ENCODE measurements at regions not wholly inside any gene's neighbourhood (a gene's known extent, or its start where the extent isn't known, plus 50 kb on each side); places are given as distances from the start of the nearest gene placed in this dataset.
A peak's percentile ranks its signal among the peaks of the same experiment; 100 is the strongest.

DNA sequence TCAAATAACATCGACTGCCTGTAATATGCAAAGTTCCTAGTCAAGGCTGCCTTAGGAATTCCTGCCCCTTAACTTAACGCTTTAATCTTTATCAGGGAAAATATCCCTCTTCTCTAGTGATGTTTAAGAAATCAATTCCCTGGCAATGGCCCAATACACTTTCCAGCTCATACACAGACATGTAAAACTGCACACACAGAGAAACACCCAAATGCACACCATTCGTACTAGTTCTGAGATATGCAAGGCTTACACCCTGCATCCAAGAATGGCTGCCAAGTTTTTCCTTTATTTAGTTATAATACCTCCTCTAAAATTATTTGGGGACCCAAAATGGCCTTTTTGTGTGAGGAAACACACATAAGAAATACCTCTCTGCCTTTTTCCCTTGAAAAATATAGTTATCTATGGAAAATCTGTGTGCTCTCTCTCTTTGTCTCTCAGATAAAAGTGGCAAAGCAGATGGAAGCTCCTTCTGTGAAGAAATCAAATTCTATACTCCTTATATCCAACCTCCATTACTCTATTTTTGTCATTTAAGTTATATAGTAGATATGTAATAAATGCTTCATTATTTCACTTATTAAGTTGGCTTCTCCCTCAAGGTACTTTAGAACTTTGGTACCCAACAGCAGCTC, 120.0 kb upstream of the MDM1 start:
- DNase-seq: no peak

DNA sequence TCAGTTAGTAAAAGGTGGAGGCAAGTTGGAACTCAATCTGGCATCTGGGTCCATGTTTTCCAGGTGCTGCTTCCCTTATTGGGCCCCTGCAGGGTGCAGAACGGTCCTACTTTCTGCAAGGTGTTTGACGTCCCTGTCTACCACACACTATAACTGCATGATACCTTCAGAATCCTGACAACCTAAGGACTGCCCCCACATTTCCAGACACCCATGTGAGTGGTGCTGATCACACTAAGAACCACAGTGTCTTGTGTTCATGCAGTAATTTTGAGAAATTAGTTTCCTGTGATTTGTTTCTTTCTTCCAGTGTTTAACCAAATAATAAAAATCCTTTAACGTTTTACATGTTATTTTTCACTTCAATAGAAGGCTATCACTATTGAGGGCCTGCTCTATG, 121.1 kb upstream of the MDM1 start:
- DNase-seq: no peak

DNA sequence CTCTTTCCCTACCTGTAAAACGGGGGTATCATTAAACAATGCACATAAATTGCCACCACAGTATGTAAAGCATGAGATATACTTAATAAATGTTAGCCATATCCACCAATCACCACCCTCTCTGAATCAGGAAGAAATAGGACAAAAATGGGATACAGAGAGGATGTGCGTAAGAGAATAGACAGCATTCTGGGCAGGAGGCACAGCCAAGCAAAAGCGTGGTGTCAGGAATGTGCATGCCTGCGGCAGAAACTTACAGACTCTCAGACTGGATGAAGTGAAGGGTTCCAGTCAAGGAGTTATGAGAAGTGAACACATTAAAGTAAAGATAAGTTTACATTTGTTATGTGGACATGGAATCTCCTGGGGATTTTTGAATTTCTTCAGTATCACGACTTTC, 121.7 kb upstream of the MDM1 start:
- no peak for DNase-seq

DNA sequence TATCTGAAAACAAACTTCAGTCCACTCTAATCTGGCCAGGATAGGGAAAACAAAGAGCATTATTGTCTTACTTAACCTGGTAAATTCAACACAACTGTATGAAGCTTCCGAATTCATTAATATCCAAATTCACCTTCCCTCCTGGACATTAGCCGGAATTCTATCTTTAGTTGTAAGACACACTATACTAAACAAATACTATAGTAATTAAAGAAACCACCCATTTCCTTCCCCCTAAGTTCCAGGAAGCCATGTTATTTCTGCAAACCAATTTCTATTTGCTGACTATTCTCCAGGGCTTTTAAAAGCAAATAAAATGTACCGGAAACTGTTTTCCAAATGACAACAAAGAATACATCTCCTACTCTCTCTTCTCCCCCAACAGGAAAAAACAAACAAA, 122.7 kb upstream of the MDM1 start:
- no peak for DNase-seq

DNA sequence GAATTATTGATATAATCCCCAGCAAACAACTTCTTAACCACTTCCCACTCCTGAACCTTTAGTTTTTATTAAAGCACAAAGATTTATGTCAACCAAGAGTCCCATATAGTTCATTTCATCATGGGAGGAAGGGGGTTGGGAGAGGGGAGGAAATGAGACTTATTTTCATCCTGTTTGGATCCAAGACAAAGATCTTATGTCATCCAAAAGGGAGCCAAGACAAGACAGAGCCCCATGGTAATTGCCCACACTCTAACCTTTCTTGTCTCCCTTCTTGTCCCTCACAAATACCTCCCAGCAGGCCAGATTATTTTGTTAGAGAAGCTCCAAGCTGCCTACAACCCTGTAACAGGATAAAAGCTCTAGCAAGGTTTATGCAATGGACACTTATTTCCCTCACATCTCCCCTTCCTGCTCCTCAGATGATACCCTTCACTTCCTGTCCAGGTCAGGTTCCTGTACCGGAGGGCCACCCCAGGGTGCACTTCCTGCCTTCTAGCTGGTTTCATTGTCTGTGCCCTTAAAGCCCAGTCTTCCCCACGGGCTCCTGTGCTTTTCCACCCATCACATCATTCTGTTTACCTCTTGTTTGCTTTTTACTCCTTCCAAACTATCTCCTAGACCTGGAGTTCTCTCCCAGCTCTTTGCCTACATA, 123.7 kb upstream of the MDM1 start:
- DNase-seq: peak; percentile 6

DNA sequence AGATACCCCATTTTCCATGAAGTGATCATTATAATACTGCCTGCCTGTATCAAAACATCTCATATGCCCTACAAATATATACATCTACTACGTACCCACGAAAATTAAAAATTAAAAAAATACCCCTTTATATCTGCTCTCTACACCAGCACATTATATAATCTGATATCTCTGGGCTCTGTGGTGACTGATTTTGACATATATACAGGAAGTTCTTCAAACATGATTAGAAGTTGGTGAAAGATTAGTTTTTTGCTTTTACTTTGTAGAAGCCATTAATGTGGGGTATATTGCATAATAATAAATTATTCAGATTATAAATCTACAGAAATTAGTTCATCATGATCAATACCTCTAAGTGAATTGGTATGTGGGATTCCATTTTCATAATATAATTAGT, 126.7 kb upstream of the MDM1 start:
- DNase-seq: no peak

DNA sequence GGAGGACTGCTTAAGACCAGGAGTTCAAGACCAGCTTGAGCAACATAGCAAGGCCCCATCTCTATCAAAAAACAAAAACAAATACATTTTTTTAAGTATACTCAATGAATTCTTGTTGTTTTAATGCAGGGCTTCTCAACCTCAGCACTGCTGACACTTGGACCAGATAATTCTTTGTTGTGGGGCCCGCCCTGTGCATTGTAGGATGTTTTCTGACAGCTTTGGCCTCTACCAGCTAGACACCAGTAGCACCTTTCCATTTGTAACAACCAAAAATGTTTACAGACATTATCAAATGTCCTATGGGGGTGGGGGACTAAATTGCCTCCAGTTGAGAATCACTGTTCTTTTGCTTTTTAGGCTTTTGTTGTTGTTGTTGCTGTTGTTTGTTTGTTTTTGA, 128.1 kb upstream of the MDM1 start:
- DNase-seq: no peak

DNA sequence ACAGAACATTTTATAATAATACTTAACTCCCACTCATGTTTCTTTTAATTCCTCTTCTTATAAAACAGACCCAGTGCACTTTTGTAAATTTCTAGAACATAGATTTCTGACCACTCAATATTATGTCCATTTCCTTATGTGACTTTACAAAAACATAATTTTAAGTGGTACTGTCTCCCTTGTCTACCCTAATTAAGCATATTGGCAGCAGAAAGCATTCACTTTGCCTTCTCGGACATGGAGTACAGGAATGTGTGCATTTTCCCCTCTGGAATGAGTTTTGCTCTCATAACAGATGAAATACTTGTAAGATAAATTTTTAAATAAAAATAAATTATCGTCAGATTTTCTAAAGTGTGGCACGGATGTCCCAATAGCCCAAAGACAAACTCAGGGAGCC, 129.5 kb upstream of the MDM1 start:
- no peak for DNase-seq

DNA sequence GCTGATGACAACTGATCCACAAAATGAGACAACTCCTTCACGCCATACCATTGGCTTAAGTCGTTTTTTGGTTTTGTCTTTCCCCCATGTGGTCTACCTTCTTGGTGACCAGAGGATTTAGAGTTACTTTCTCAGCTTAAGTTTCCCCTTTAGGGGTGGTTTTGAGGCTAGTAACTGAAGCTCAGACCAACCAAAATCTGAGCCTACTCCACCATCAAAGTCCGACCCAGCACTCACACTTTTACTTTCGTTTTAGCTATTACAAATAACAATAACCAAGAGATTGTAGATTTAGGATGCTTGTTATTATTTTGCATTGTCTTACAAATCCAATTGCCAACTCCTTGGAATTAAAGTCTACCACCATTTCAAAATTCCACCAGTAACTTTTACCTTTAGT, 130.6 kb upstream of the MDM1 start:
- DNase-seq: no peak

DNA sequence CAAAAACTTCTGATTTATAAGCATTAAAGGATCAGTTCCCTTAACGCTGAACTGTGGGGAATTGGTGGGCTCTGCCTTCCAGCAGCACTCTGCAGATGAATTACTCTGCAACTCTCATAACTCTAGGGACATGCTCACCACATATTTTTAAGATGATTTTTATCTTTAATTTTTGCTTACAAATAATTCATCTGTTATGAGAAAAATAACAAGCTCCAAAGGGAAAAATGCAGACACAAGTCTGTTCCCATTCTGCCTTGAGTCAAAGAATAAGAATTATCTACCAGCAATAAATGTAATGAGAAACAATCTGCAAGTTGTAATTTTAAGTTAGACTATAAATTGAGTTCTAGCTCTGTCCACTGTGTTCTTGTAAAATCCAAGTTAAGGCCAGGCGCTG, 133.1 kb upstream of the MDM1 start:
- no peak for DNase-seq

DNA sequence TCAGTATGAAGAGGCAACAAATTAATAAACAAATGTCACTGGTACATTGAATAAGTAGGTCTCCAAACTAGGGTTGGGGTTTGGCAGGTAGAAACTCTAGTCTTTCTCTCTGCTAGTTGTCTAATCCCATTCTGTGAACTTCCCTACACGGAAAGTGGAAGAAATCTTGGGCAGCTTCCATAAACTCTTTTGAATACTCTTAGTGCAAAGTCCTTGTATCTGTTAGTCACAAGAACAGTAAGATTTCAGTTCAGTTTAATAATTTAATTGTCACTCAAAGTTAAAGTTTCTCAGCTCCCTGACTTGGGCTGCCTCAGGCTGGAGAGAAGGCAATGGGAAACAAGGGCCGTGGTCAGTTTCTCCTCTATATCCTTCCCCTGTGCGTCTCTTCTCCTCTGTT, 135.4 kb upstream of the MDM1 start:
- no peak for DNase-seq

DNA sequence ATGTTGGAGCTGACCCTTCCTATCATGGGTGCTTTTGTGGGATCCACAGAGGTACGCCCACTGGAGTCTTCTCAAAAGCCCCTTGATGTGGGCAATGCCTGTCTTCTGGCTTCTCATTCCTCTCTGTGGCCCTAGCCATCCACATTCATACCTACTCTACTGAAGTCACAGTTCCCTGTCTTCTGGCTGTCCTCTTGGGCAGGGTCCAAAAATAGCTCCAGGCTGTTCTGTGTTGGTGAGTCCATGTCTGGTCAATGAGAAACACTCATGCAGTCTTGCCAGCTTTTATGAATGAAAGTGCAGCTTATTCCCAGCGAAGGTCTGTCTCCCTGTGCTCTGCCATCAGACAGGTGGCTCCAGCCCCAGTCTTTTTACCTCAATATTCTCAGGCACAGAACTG, 135.9 kb upstream of the MDM1 start:
- no peak for DNase-seq

DNA sequence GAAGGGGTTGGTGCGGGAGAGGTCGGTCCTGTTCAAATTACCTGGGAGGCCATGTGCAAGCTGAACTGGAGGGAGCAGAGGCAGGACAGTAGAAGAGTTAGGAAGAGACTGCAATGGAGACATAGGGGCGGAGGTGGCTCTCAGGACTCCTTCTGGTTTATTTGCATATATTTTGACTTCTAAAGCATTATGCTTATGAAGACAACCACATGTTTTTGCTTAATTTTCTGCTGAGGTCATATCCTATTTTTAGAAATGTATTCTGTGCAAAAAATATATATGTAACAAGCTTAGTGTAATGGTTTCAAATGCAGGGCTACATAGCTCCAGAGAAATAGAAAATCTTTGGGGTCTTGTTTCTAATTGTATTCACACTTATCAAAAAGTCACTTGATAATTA, 137.0 kb upstream of the MDM1 start:
- DNase-seq: no peak

DNA sequence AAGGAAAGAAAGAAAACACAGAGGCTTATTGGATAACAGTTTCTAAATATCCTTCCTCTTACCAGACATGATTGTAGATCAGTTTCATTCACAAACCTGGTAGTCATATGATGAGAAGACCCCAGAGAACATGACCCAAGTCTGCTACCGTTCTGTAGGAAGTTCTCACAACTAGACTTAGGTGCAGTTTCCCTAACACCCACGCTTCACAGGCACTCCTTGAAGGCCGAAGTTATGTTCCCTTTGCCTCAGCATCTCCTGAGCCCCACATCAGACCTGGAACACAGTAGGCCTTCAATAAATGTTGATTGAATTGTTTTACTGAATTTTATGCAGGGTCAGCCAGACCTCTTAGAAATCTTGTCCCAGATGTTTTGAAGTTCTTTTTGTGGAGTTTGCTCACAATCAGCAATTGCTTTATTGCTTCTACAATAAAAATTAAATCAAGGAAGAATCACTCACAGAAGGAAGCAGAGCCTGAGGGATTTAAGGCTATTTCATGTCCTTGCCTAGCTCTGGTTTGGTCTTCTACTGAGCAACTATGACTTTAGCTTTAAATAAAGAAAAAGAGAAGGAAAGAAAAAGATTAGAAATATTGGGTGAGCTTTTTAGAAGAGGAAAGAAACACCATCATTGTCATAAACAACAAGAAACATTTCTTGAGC, 138.6 kb upstream of the MDM1 start:
- DNase-seq: no peak

DNA sequence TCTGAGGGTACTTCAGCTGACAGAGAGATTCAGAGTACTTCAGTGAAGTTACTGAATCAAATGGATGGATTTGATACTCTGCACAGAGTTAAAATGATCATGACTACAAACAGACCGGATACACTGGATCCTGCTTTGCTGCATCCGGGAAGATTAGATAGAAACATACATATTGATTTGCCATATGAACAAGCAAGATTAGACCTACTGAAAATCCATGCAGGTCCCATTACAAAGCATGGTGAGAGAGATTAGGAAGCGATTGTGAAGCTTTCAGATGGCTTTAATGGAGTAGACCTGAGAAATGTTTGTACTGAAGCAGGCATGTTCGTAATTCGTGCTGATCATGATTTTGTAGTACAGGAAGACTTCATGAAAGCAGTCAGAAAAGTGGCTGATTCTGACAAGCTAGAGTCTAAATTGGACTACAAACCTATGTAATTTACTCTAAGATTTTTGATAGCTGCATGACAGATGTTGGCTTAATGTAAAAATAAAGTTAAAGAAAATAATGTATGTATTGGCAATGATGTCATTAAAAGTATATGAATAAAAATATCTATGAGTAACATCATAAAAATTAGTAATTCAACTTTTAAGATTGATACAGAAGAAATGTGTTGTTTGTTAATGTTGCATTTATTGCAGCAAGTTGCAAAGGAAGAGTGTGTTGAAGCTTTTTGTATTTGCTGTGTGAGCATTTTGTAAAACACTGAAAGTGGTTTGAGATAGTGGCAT, 136.1 kb upstream of the RAP1B start:
- DNase-seq: no peak

DNA sequence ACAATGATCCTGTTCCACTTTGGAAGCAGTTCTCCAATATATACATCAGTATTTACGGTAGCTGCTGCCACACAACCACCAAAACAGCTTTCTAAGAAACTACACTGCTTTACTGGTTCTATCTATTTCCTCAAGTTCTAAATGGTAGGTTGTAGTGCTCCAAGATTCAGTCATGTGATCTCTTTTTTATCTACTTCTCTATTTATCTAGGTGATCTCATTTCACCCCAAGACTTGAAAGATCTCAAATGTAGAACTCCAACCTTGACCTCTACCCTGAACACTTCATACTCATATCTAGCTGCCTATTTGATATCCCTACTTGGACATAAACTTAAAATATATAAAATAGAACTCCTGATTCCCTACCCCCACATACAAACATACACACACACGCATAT, 133.9 kb upstream of the RAP1B start:
- DNase-seq: no peak

DNA sequence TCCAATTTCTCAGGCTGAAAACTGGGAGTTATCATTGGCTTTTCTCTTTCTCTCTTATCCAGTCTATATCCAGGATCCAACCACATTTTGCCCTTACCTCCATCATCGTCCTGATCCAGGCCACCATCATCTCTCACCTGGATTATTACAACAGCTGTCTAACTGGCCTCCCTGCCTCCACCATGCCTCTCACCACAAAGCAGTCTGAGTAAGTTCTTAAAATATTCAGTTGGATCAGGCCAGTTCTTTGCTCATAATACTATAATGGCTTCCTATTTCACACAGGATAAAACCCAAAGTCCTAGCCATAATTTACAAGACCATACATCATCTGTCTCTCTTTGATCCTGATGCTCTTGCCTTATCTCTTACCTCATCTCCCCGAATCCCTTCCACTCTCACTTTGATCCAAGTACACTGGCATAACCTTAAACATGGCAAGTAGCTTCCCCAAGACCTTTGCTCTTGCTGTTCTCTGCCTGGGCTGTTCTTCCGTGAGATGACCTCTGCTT, 133.4 kb upstream of the RAP1B start:
- no peak for DNase-seq

DNA sequence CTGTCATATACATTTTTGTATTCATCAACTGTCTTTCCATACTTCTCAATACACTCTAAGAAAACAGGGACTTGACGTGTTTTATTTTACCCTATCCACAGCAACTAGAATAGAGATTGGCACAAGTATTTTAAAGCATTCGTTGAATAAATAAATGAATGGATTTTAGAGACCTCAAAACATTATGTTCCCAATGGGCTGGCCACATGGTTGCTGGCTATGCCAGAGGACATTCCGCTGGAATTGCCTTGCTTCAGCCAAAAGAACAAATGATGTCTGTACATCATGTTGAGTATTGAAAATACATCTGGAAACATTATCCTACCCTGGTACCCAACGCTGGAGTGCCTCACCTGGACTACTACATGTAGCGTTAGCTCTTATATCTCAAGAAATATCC, 132.8 kb upstream of the RAP1B start:
- no peak for DNase-seq

DNA sequence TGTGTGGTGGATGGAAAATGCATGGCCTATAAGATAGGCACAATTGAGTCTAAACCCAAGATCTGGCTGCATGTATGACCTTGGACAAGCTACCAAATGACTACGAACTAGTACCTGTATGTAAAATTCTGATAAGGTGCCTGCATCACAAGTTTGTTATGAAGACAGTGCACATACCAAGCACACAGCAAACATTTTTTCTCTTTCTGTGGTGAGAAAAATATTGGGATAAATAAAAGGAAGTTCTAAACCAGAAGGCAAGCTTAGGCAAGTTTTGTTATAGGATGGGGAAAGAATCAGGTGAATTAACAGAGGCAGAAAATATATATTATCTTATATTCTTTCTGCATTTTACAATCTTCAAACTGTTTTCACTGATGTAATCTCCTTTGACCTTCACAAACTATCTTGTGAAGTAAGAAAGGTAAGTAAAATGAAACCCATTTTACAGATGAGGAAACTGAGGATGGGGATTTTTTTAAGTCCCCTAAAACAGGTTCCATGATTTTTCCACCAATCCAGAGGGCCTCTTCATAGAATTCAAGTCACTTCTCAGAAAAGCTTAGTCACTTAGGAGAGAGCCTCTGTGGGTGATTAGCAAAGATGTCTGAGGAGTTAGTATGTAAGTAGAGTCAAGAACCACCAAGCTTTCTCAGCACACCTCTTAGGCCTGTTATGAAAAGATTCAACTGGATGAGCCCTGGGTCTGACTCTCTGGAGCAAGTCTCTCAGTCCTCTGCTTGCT, 132.0 kb upstream of the RAP1B start:
- DNase-seq: no peak

DNA sequence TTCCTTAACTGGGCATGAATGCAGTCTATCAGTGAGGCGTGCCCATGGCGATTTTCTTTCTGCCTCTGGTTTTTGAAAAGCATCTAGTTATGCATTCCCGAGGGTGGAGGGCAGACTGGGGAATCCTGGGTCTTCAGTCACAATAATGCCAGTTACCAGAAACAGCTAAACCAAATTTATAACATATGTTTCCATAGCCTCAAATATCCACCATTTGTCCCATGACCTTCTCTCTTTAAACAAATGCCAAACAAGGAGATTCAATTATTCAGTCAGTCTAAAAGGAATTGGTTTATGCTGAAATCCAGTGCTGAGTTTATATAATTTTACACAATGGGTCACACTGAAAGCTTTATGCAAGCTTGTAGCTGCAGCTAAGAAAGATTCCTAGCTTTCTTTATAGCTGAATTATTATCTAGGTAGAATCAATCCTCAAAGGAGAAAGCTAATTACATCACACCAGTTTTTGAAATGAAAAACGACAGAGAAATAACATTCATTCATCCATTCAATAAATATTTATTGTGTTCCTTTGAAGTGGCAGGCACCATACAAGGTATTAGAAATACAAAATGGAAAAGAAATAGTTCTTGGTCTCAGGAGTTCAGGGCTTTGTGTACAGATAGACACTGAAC, 131.3 kb upstream of the RAP1B start:
- no peak for DNase-seq

DNA sequence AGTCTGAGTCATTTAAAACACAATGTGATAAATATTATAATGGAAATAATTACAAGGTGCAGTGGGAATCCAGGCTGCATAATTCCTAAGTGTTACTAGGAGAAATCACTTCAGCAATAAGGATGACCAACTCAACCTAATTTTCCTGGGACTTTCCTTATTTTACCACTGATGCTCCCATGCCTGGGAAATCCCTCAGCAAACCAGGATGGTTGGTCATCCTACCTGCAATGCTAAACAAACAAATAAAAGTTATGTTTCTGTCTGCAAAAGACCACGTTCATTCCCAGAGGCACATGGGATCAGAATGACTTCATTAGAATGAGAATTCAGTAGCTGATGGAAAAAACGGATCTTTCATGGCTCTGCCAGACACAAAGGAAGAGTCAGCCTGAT, 130.8 kb upstream of the RAP1B start:
- no peak for DNase-seq

DNA sequence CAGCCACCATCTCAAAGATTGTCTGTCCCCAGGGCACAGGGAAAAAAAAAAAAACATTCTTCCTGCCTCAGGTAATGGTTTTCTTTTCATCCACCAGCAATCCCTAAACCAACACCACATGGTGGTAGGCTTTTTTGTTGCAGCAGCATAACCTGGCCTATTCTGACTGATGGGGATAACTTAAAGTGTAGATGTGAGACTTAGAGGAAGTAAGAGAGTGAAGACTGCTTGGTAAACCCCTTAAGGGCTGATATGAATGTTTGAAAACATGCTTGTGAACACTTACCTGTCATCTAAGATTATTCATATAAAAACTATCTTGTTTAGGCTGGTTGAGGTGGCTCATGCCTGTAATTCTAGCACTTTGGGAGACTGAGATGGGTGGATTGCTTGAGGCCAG, 130.2 kb upstream of the RAP1B start:
- DNase-seq: no peak

Measured in CD4-positive, alpha-beta T cell treated with Interferon gamma for 1 hour (primary cell).